CD4-positive, alpha-beta T cell (primary cell): ENCODE measurements at regions not wholly inside any gene's neighbourhood (a gene's known extent, or its start where the extent isn't known, plus 50 kb on each side); places are given as distances from the start of the nearest gene placed in this dataset.

Experiments
- ATAC-seq: fragments of 200-7000 bp; cut with Tn5 transposase; one replicate; pipeline ENCODE4 v1.10.0; 2022; ENCODE audit warnings: mild to moderate bottlenecking; ENCODE audit not compliant: poor library complexity
- CTCF ChIA-PET: fragments of 350-600 bp; sonication (Branson Sonifier 250); formaldehyde crosslinking; loops from one replicate; lab custom pipeline; 2021; ENCODE audit warnings: antibody characterized with exemption, inconsistent platforms; lab: Charles Lee
- POLR2A ChIA-PET: fragments of 350-600 bp; sonication (Branson Sonifier 250); formaldehyde crosslinking; loops from one replicate; lab custom pipeline; 2021; ENCODE audit warnings: antibody characterized with exemption, inconsistent platforms; lab: Charles Lee
- DNase-seq, 14 experiments: peaks; one replicate each; pipeline ENCODE4 v3.0.0-alpha.2; 2013 to 2020; ENCODE audit warnings: mixed read lengths in 2 of 14
- H3K27ac ChIP-seq, 2 donors: one replicate each; pipeline versions ENCODE4 v1.5.1 to v1.7.0; 2013; ENCODE audit warnings: low read length in 2 of 2, low read depth in 1 of 2, mild to moderate bottlenecking in 1 of 2
- H3K27me3 ChIP-seq, 2 experiments: 1 replicate in 1 of 2; 2 replicates in 1 of 2; pipeline versions ENCODE4 v1.6.1 to v1.7.0; 2013; ENCODE audit warnings: low read length in 2 of 2, control low read depth in 1 of 2, mild to moderate bottlenecking in 1 of 2, moderate library complexity in 1 of 2; ENCODE audit not compliant: insufficient read depth in 2 of 2, control insufficient read depth in 1 of 2
- H3K36me3 ChIP-seq: one replicate; pipeline ENCODE4 v1.6.1; 2013; ENCODE audit warnings: low read length, control low read depth; ENCODE audit not compliant: insufficient read depth
- H3K4me1 ChIP-seq: one replicate; pipeline ENCODE4 v1.6.1; 2013; ENCODE audit warnings: low read length, control low read depth; ENCODE audit not compliant: insufficient read depth
- H3K4me3 ChIP-seq: one replicate; pipeline ENCODE4 v1.5.1; 2013; ENCODE audit warnings: mild to moderate bottlenecking, low read length, moderate library complexity
- H3K9me3 ChIP-seq, 2 experiments: 1 replicate in 1 of 2; 2 replicates in 1 of 2; pipeline versions ENCODE4 v1.6.1 to v1.7.0; 2013; ENCODE audit warnings: low read length in 2 of 2, mild to moderate bottlenecking in 2 of 2, control low read depth in 1 of 2, moderate library complexity in 1 of 2; ENCODE audit not compliant: control insufficient read depth in 1 of 2, insufficient read depth in 1 of 2
- H3K27ac Mint-ChIP-seq: one replicate; pipeline ENCODE4 v1.8.0; 2020; ENCODE audit warnings: mixed read lengths
- H3K27me3 Mint-ChIP-seq: one replicate; pipeline ENCODE4 v1.8.0; 2021; ENCODE audit warnings: mixed read lengths
- H3K36me3 Mint-ChIP-seq: one replicate; pipeline ENCODE4 v1.8.0; 2021; ENCODE audit warnings: low read depth, mixed read lengths
- H3K4me1 Mint-ChIP-seq: one replicate; pipeline ENCODE4 v1.8.0; 2021; ENCODE audit warnings: low read depth, mixed read lengths
- H3K4me3 Mint-ChIP-seq: one replicate; pipeline ENCODE4 v1.8.0; 2020; ENCODE audit warnings: mild to moderate bottlenecking, mixed read lengths
- H3K9me3 Mint-ChIP-seq: one replicate; pipeline ENCODE4 v1.8.0; 2020; ENCODE audit warnings: mixed read lengths
- intact Hi-C, 2 experiments: fragments of 100-400 bp; cut with DNase I in 1 of 2; cut with micrococcal nuclease in 1 of 2; formaldehyde crosslinking; loops; one replicate each; pipeline versions ENCODE4 v1.15.1 to v1.9.0; 2023 to 2025; cut with DNase I, micrococcal nuclease
- TF ChIP-seq, protein P1 (sequence below): fragments of 200-600 bp; IDR thresholded peaks from one replicate; pipeline ENCODE4 v1.8.0; 2022; ENCODE audit warnings: antibody characterized with exemption, mild to moderate bottlenecking

- ChIA-PET CTCF (no interaction called here), POLR2A (no interaction called here)
- no peaks in the 10 kb centered on the region for H3K36me3 ChIP-seq
- Mint-ChIP-seq H3K27ac (no peak overlapping the region), H3K9me3 (no peaks in the 10 kb centered on the region), H3K36me3 (no peaks in the 10 kb centered on the region), H3K27me3 (peaks cover 3% of the 10 kb centered on the region), H3K4me3 (no peak overlapping the region), H3K4me1 (no peaks in the 10 kb centered on the region)
- H3K9me3 ChIP-seq: no peaks in the 10 kb centered on the region
- no peaks in the 10 kb centered on the region for H3K27me3 ChIP-seq
- no peaks in the 10 kb centered on the region for H3K4me1 ChIP-seq
- DNase-seq (no peak), ATAC-seq (no peak)
- intact Hi-C loops: no loop called here
- TF ChIP-seq, protein P1, sequence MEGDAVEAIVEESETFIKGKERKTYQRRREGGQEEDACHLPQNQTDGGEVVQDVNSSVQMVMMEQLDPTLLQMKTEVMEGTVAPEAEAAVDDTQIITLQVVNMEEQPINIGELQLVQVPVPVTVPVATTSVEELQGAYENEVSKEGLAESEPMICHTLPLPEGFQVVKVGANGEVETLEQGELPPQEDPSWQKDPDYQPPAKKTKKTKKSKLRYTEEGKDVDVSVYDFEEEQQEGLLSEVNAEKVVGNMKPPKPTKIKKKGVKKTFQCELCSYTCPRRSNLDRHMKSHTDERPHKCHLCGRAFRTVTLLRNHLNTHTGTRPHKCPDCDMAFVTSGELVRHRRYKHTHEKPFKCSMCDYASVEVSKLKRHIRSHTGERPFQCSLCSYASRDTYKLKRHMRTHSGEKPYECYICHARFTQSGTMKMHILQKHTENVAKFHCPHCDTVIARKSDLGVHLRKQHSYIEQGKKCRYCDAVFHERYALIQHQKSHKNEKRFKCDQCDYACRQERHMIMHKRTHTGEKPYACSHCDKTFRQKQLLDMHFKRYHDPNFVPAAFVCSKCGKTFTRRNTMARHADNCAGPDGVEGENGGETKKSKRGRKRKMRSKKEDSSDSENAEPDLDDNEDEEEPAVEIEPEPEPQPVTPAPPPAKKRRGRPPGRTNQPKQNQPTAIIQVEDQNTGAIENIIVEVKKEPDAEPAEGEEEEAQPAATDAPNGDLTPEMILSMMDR: no peak
- no peak overlapping the region for H3K4me3 ChIP-seq
- no peak overlapping the region for H3K27ac ChIP-seq
Measured at GRCh38 chr3:159233734-159234133, 431.9 kb downstream of the MFSD1 start.

- H3K4me3 ChIP-seq: no peak overlapping the region
- CTCF ChIA-PET: no interaction called here
- no peaks in the 10 kb centered on the region for H3K9me3 Mint-ChIP-seq
- DNase-seq (no peak), ATAC-seq (no peak)
- H3K36me3 ChIP-seq: no peaks in the 10 kb centered on the region
- H3K27ac ChIP-seq: no peak overlapping the region
- no peak overlapping the region for H3K27ac Mint-ChIP-seq
- no peaks in the 10 kb centered on the region for H3K27me3 ChIP-seq
- POLR2A ChIA-PET: no interaction called here
- no peaks in the 10 kb centered on the region for H3K4me1 ChIP-seq
- H3K9me3 ChIP-seq: no peaks in the 10 kb centered on the region
- intact Hi-C loops: no loop called here
- no peaks in the 10 kb centered on the region for H3K36me3 Mint-ChIP-seq
- peaks cover 3% of the 10 kb centered on the region for H3K27me3 Mint-ChIP-seq
- H3K4me1 Mint-ChIP-seq: no peaks in the 10 kb centered on the region
- TF ChIP-seq, protein P1: no peak
- H3K4me3 Mint-ChIP-seq: no peak overlapping the region
Measured at GRCh38 chr3:159234306-159234705, 432.5 kb downstream of the MFSD1 start.

DNA sequence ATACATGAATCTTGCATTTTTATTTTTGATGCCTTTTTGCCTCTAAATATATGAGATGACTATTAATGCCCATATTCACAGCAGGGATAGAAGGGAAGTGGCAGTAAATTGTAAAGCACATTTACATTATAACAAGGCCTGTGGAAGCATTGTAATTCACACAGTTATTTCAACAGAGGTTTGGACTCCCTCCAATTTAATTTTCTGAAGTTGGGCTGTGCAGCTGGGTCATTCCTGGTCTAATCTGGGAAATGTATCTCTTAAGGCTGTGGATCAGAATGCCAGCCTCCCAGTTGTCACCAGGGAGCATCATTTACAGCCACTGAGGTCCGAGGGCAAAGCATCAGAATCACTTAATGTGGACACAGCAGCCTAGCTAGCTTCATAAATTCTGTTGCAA is 434.5 kb downstream of the MFSD1 start:
- Histone ChIP-seq H3K4me3 (no peak overlapping the region), H3K36me3 (no peaks in the 10 kb centered on the region), H3K9me3 (no peaks in the 10 kb centered on the region), H3K4me1 (no peaks in the 10 kb centered on the region), H3K27ac (no peak overlapping the region), H3K27me3 (no peaks in the 10 kb centered on the region)
- Mint-ChIP-seq H3K27me3 (peaks cover 3% of the 10 kb centered on the region), H3K9me3 (no peaks in the 10 kb centered on the region), H3K4me1 (no peaks in the 10 kb centered on the region), H3K36me3 (no peaks in the 10 kb centered on the region), H3K4me3 (no peak overlapping the region), H3K27ac (no peak overlapping the region)
- ChIA-PET CTCF (interaction anchor here (0.7 kb wide), 1 partner anchor 929 kb away, joined by 4 read pairs; no protein-coding TSS in a partner anchor), POLR2A (no interaction called here)
- no peak for ATAC-seq
- TF ChIP-seq, protein P1: no peak
- intact Hi-C loops: no loop called here
- DNase-seq: no peak
